CD4-positive, CD25-positive, alpha-beta regulatory T cell (primary cell): ENCODE measurements at regions not wholly inside any gene's neighbourhood (a gene's known extent, or its start where the extent isn't known, plus 50 kb on each side); places are given as distances from the start of the nearest gene placed in this dataset.

ENCODE experiments used
- ATAC-seq, 2 donors: fragments of 150-1000 bp; cut with Tn5 transposase; one replicate each; pipeline ENCODE4 v1.10.0; 2021; ENCODE audit warnings: low read depth in 2 of 2, moderate number of reproducible peaks in 2 of 2, moderate library complexity in 1 of 2
- DNase-seq, 3 donors: peaks; one replicate each; pipeline versions ENCODE4 v3.0.0 to v3.0.0-alpha.2; 2012 to 2022; ENCODE audit warnings: mixed read lengths in 1 of 3
- H3K27ac ChIP-seq: one replicate; pipeline ENCODE4 v1.7.0; 2013; ENCODE audit warnings: mild to moderate bottlenecking, low read length; ENCODE audit not compliant: insufficient read depth, poor library complexity, severe bottlenecking
- H3K27me3 ChIP-seq: one replicate; pipeline ENCODE4 v1.7.0; 2013; ENCODE audit warnings: low read length; ENCODE audit not compliant: control insufficient read depth, insufficient read depth
- H3K36me3 ChIP-seq: one replicate; pipeline ENCODE4 v1.7.0; 2013; ENCODE audit warnings: mild to moderate bottlenecking, low read length, moderate library complexity; ENCODE audit not compliant: control insufficient read depth, insufficient read depth
- H3K4me1 ChIP-seq: 2 replicates; pipeline ENCODE4 v1.7.0; 2013; ENCODE audit warnings: mild to moderate bottlenecking, low read length; ENCODE audit not compliant: insufficient read depth, control insufficient read depth, poor library complexity, severe bottlenecking
- H3K4me3 ChIP-seq: one replicate; pipeline ENCODE4 v1.7.0; 2013; ENCODE audit warnings: low read depth, mild to moderate bottlenecking, low read length, moderate library complexity
- H3K9me3 ChIP-seq, 2 experiments: 1 replicate in 1 of 2; 2 replicates in 1 of 2; pipeline ENCODE4 v1.7.0; 2013; ENCODE audit warnings: low read length in 2 of 2, mild to moderate bottlenecking in 1 of 2, moderate library complexity in 1 of 2; ENCODE audit not compliant: control insufficient read depth in 2 of 2
- H3K27ac Mint-ChIP-seq, 3 donors: one replicate each; pipeline ENCODE4 v1.8.0; 2020 to 2022; ENCODE audit warnings: mild to moderate bottlenecking in 3 of 3, mixed read lengths in 3 of 3, moderate library complexity in 2 of 3
- H3K27me3 Mint-ChIP-seq: one replicate; pipeline ENCODE4 v1.8.0; 2022; ENCODE audit warnings: mild to moderate bottlenecking, mixed read lengths
- H3K36me3 Mint-ChIP-seq: one replicate; pipeline ENCODE4 v1.8.0; 2020; ENCODE audit warnings: mixed read lengths
- H3K4me1 Mint-ChIP-seq, 4 donors: one replicate each; pipeline ENCODE4 v1.8.0; 2020 to 2022; ENCODE audit warnings: mixed read lengths in 4 of 4, mild to moderate bottlenecking in 1 of 4
- H3K4me3 Mint-ChIP-seq, 4 donors: one replicate each; pipeline ENCODE4 v1.8.0; 2020 to 2022; ENCODE audit warnings: mild to moderate bottlenecking in 4 of 4, mixed read lengths in 4 of 4, moderate library complexity in 3 of 4
- H3K9me3 Mint-ChIP-seq, 7 donors: one replicate each; pipeline ENCODE4 v1.8.0; 2020 to 2022; ENCODE audit warnings: mixed read lengths in 7 of 7, mild to moderate bottlenecking in 3 of 7, moderate library complexity in 2 of 7

- no peaks in the 10 kb centered on the region for H3K36me3 Mint-ChIP-seq
- DNase-seq (no peak), ATAC-seq (no peak)
- H3K27me3 ChIP-seq, result no peaks in the 10 kb centered on the region
- H3K4me3 ChIP-seq, result no peak overlapping the region
- no peaks in the 10 kb centered on the region for H3K36me3 ChIP-seq
- H3K4me3 Mint-ChIP-seq, result no peak overlapping the region
- no peak overlapping the region for H3K27ac ChIP-seq
- no peaks in the 10 kb centered on the region for H3K4me1 ChIP-seq
- no peak overlapping the region for H3K27ac Mint-ChIP-seq
- no peaks in the 10 kb centered on the region for H3K4me1 Mint-ChIP-seq
- peaks cover 0 to 11% (median 6%) of the 10 kb centered on the region in 7 donors for H3K9me3 Mint-ChIP-seq
- H3K9me3 ChIP-seq, result no peaks in the 10 kb centered on the region
- peaks cover 1% of the 10 kb centered on the region for H3K27me3 Mint-ChIP-seq
These were observed 520.7 kb upstream of the B3GAT1 start for GRCh38 chr11:134932761-134933160.

- H3K27ac Mint-ChIP-seq, result no peak overlapping the region
- ATAC-seq (no peak), DNase-seq (no peak)
- H3K4me3 Mint-ChIP-seq, result no peak overlapping the region
- H3K4me3 ChIP-seq, result no peak overlapping the region
- H3K36me3 Mint-ChIP-seq, result peaks cover 4% of the 10 kb centered on the region
- peaks cover 5% of the 10 kb centered on the region for H3K27me3 Mint-ChIP-seq
- no peaks in the 10 kb centered on the region for H3K4me1 Mint-ChIP-seq
- no peaks in the 10 kb centered on the region for H3K4me1 ChIP-seq
- H3K9me3 Mint-ChIP-seq, result peaks cover 0 to 17% (median 2%) of the 10 kb centered on the region in 7 donors
- no peaks in the 10 kb centered on the region for H3K36me3 ChIP-seq
- H3K27ac ChIP-seq, result no peak overlapping the region
- H3K9me3 ChIP-seq, result no peaks in the 10 kb centered on the region
- H3K27me3 ChIP-seq, result no peaks in the 10 kb centered on the region
These were observed 513.4 kb upstream of the B3GAT1 start for GRCh38 chr11:134925432-134925831.

GRCh38 chr11:134923441-134923840, 511.4 kb upstream of the B3GAT1 start:
- no peaks in the 10 kb centered on the region for H3K9me3 ChIP-seq
- no peak overlapping the region for H3K27ac ChIP-seq
- Mint-ChIP-seq H3K27ac (no peak overlapping the region), H3K9me3 (peaks cover 0 to 8% (median 0%) of the 10 kb centered on the region in 7 donors), H3K4me3 (no peak overlapping the region), H3K4me1 (no peaks in the 10 kb centered on the region), H3K36me3 (peaks cover 4% of the 10 kb centered on the region), H3K27me3 (peaks cover 17% of the 10 kb centered on the region)
- no peaks in the 10 kb centered on the region for H3K36me3 ChIP-seq
- H3K4me3 ChIP-seq, result no peak overlapping the region
- DNase-seq, result no peak
- no peaks in the 10 kb centered on the region for H3K4me1 ChIP-seq
- no peak for ATAC-seq
- H3K27me3 ChIP-seq, result no peaks in the 10 kb centered on the region

- DNase-seq (no peak), ATAC-seq (no peak)
- no peak overlapping the region for H3K4me3 Mint-ChIP-seq
- Histone ChIP-seq H3K27ac (no peak overlapping the region), H3K4me3 (no peak overlapping the region), H3K36me3 (no peaks in the 10 kb centered on the region), H3K9me3 (no peaks in the 10 kb centered on the region), H3K27me3 (no peaks in the 10 kb centered on the region), H3K4me1 (no peaks in the 10 kb centered on the region)
- peaks cover 17% of the 10 kb centered on the region for H3K27me3 Mint-ChIP-seq
- peaks cover 0 to 8% (median 0%) of the 10 kb centered on the region in 7 donors for H3K9me3 Mint-ChIP-seq
- no peaks in the 10 kb centered on the region for H3K4me1 Mint-ChIP-seq
- peaks cover 4% of the 10 kb centered on the region for H3K36me3 Mint-ChIP-seq
- H3K27ac Mint-ChIP-seq, result no peak overlapping the region
These were observed 509.9 kb upstream of the B3GAT1 start for GRCh38 chr11:134921938-134922337.

GRCh38 chr11:134920851-134921608, 509.0 kb upstream of the B3GAT1 start:
- no peaks in the 10 kb centered on the region for H3K4me1 Mint-ChIP-seq
- H3K27ac ChIP-seq, result no peak overlapping the region
- peaks cover 17% of the 10 kb centered on the region for H3K27me3 Mint-ChIP-seq

GRCh38 chr11:134916421-134917213, 504.6 kb upstream of the B3GAT1 start:
- Mint-ChIP-seq H3K27ac (no peak overlapping the region), H3K4me3 (no peak overlapping the region), H3K4me1 (no peaks in the 10 kb centered on the region), H3K36me3 (no peaks in the 10 kb centered on the region), H3K27me3 (peaks cover 13% of the 10 kb centered on the region), H3K9me3 (peaks cover 0 to 2% (median 0%) of the 10 kb centered on the region in 7 donors)
- H3K4me3 ChIP-seq, result no peak overlapping the region
- no peaks in the 10 kb centered on the region for H3K27me3 ChIP-seq
- DNase-seq (no peak), ATAC-seq (no peak)
- no peak overlapping the region for H3K27ac ChIP-seq
- no peaks in the 10 kb centered on the region for H3K4me1 ChIP-seq
- H3K9me3 ChIP-seq, result no peaks in the 10 kb centered on the region
- H3K36me3 ChIP-seq, result no peaks in the 10 kb centered on the region

More at GRCh38 chr11:134920851-134921608, 509.0 kb upstream of the B3GAT1 start:
- Mint-ChIP-seq H3K4me3 (no peak overlapping the region), H3K36me3 (peaks cover 4% of the 10 kb centered on the region), H3K27ac (peak overlapping the region in 1 of 3 donors; percentile 28), H3K9me3 (peaks cover 0 to 6% (median 0%) of the 10 kb centered on the region in 7 donors)
- Histone ChIP-seq H3K4me3 (no peak overlapping the region), H3K4me1 (no peaks in the 10 kb centered on the region), H3K9me3 (no peaks in the 10 kb centered on the region), H3K27me3 (no peaks in the 10 kb centered on the region), H3K36me3 (no peaks in the 10 kb centered on the region)
- ATAC-seq (no peak), DNase-seq (no peak)

- Mint-ChIP-seq H3K27me3 (peaks cover 13% of the 10 kb centered on the region), H3K27ac (peak overlapping the region in 1 of 3 donors; percentile 80)
- no peaks in the 10 kb centered on the region for H3K9me3 ChIP-seq
These were observed 503.8 kb upstream of the B3GAT1 start for GRCh38 chr11:134915881-134916280.

More at GRCh38 chr11:134915881-134916280, 503.8 kb upstream of the B3GAT1 start:
- no peak overlapping the region for H3K4me3 Mint-ChIP-seq
- no peak for ATAC-seq
- no peaks in the 10 kb centered on the region for H3K4me1 Mint-ChIP-seq
- H3K9me3 Mint-ChIP-seq, result peaks cover 0 to 2% (median 0%) of the 10 kb centered on the region in 7 donors
- Histone ChIP-seq H3K36me3 (no peaks in the 10 kb centered on the region), H3K4me3 (no peak overlapping the region), H3K27me3 (no peaks in the 10 kb centered on the region), H3K4me1 (no peaks in the 10 kb centered on the region), H3K27ac (no peak overlapping the region)
- H3K36me3 Mint-ChIP-seq, result no peaks in the 10 kb centered on the region
- no peak for DNase-seq
